Body of pancreas (tissue), 4 donors: ENCODE measurements at regions not wholly inside any gene's neighbourhood (a gene's known extent, or its start where the extent isn't known, plus 50 kb on each side); places are given as distances from the start of the nearest gene placed in this dataset.

Experiments used
- POLR2A ChIP-seq, 3 donors: fragments of 450-650 bp; IDR thresholded peaks; one replicate each; pipeline ENCODE4 v1.6.1; 2016; ENCODE audit warnings: antibody characterized with exemption in 3 of 3, mild to moderate bottlenecking in 2 of 3
- TF ChIP-seq, protein P1 (sequence below), 7 experiments: fragments of 450-650 bp in 4 of 7; fragments of 200-600 bp in 3 of 7; sonication (generic) in 3 of 7; IDR thresholded peaks; one replicate each; pipeline ENCODE4 v1.5.1; 2016 to 2019; ENCODE audit warnings: antibody characterized with exemption in 7 of 7

GRCh38 chr14:84202486-84202885, 1327.5 kb upstream of the FLRT2 start:
- no peak for TF ChIP-seq POLR2A (IDR thresholded peaks at IDR 0.05)
- TF ChIP-seq, protein P1, sequence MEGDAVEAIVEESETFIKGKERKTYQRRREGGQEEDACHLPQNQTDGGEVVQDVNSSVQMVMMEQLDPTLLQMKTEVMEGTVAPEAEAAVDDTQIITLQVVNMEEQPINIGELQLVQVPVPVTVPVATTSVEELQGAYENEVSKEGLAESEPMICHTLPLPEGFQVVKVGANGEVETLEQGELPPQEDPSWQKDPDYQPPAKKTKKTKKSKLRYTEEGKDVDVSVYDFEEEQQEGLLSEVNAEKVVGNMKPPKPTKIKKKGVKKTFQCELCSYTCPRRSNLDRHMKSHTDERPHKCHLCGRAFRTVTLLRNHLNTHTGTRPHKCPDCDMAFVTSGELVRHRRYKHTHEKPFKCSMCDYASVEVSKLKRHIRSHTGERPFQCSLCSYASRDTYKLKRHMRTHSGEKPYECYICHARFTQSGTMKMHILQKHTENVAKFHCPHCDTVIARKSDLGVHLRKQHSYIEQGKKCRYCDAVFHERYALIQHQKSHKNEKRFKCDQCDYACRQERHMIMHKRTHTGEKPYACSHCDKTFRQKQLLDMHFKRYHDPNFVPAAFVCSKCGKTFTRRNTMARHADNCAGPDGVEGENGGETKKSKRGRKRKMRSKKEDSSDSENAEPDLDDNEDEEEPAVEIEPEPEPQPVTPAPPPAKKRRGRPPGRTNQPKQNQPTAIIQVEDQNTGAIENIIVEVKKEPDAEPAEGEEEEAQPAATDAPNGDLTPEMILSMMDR (IDR thresholded peaks at IDR 0.05): no peak
